AG04450 (cell line): ENCODE measurements at regions not wholly inside any gene's neighbourhood (a gene's known extent, or its start where the extent isn't known, plus 50 kb on each side); places are given as distances from the start of the nearest gene placed in this dataset.

Experiments used
- CTCF ChIA-PET: fragments of 300-600, 350-600 bp; formaldehyde crosslinking; extraction: SDS; loops from one replicate; lab custom pipeline; 2022; ENCODE audit warnings: antibody characterized with exemption, inconsistent platforms; lab: Charles Lee
- POLR2A ChIA-PET: fragments of 350-600 bp; formaldehyde crosslinking; extraction: SDS; loops from one replicate; lab custom pipeline; 2021; ENCODE audit warnings: antibody characterized with exemption, inconsistent platforms; lab: Yijun Ruan, JAX
- DNase-seq: peaks from one replicate; pipeline ENCODE4 v3.0.0-alpha.2; 2011; ENCODE audit warnings: low read depth, low spot score
- H3K27ac ChIP-seq: one replicate; pipeline ENCODE4 v1.5.1; 2012; ENCODE audit warnings: low read depth, low read length, control low read depth
- H3K27me3 ChIP-seq: one replicate; pipeline ENCODE4 v1.6.0; 2012; ENCODE audit warnings: low read length; ENCODE audit not compliant: control insufficient read depth, insufficient read depth
- H3K4me3 ChIP-seq: 2 replicates; pipeline ENCODE4 v1.5.1; 2011; ENCODE audit warnings: mild to moderate bottlenecking, low read depth, low read length, control low read depth
- H3K9me3 ChIP-seq: 2 replicates; pipeline ENCODE4 v1.5.1; 2012; ENCODE audit warnings: low read length; ENCODE audit not compliant: control insufficient read depth, insufficient read depth
- CTCF ChIP-seq: IDR thresholded peaks from 2 replicates; pipeline ENCODE4 v1.5.1; 2011; ENCODE audit warnings: low read depth, low read length, control low read depth, inconsistent platforms

GRCh38 chr1:110783292-110783918 lies 89.5 kb upstream of the CD53 start:
- peak; percentile 13 for DNase-seq
- Histone ChIP-seq H3K27me3 (peaks cover 3% of the 10 kb centered on the region), H3K9me3 (no peaks in the 10 kb centered on the region), H3K4me3 (no peak overlapping the region), H3K27ac (no peak overlapping the region)
- ChIA-PET CTCF (interaction anchor here (0.6 to 4.5 kb wide), 17 partner anchors 9 to 550 kb away, joined by 3 to 44 read pairs (median 4); no protein-coding TSS in a partner anchor), POLR2A (no interaction called here)
- TF ChIP-seq CTCF: peak; percentile 98

DNA sequence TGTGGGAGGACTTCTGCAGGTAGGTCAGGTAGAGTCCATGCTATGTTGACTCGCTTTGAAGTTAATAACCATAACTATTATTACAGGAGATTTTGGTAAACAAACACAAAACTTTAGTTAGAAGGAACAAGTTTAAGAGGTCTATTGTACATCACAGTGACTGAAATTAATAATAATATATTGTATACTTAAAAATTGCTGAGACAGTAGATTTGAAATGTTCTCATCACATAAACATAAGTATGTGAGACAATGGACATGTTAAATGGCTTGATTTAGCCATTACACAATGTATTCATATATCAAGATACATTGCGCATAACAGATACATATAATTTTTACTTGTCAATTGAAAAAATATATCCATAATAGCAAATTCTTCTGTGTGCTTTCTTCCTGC lies 91.4 kb upstream of the CD53 start:
- no peak overlapping the region for H3K4me3 ChIP-seq
- ChIA-PET CTCF (interaction anchor here (0.6 to 4.5 kb wide), 9 partner anchors 9 to 269 kb away, joined by 3 to 44 read pairs (median 4); no protein-coding TSS in a partner anchor), POLR2A (no interaction called here)
- H3K9me3 ChIP-seq: no peaks in the 10 kb centered on the region
- TF ChIP-seq CTCF: no peak
- peaks cover 3% of the 10 kb centered on the region for H3K27me3 ChIP-seq
- no peak overlapping the region for H3K27ac ChIP-seq
- no peak for DNase-seq

DNA sequence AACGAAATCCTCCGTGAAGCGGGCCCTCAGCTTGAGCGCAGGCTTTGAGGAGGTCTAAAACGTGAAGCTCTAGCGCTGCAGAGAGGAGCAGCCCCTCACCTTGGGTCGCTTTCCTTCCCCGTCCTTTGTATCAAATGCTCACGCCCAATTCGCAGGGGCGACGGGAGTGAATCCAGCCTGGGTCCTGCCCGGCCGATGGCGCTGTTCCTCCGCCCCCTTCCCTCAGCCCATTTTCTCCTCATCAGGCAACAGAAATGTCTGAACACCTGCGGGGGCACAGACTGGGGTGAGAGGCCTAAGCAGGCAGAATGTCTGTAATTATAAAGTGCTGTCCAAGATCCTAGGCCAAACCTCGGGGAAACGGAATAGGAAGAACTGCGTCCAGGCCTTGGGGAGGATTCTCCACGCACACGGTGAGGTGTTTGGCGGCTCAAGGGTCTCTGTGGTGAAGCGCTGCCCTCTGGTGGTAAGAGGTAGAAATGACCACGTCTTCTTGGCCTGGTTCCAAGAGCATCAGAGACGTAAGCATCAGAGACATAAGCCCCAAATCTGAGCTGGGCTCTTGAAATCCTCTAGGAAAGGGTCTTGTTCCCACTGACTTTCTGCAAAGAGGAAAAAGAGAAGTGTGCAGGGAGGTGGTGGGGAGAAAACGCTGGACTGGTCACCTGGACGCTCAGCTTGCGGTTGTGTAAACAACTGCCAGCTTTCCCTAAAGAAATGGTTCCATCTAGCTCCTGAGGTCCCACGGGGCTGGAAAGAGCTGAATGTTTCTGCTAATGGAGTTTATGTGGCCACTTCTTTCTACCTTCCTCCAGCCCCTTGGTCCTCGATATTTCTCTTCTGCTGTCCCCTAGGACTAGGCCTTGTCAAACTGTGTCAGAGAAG lies 92.1 kb upstream of the CD53 start:
- peak; percentile 20 for DNase-seq

DNA sequence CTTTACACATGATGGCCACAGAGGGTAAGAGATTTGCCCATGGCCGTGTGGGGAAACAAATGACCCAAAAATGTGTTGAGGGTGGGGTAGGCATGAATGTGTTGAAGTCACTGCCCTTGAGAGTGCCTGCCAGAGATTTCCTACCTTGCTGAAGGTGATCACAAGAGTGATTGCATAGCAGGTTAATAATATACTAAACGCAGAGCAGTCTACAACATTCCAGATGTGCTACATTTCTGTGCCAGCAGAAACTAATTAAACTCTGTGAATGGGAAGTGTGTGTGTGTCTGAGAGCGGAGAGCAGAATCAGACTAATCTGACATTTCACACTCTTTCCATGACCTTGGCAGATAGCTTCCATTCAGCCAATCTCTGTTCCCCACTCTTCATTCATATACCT lies 93.3 kb upstream of the CD53 start:
- DNase-seq: no peak
- Histone ChIP-seq H3K4me3 (no peak overlapping the region), H3K9me3 (no peaks in the 10 kb centered on the region), H3K27me3 (peaks cover 3% of the 10 kb centered on the region), H3K27ac (no peak overlapping the region)
- ChIA-PET POLR2A (no interaction called here), CTCF (interaction anchor here (0.9 to 4.5 kb wide), 3 partner anchors 15 to 149 kb away, joined by 4 to 44 read pairs (median 4); no protein-coding TSS in a partner anchor)
- TF ChIP-seq CTCF: no peak

More for the DNA sequence above, 92.1 kb upstream of the CD53 start:
- TF ChIP-seq CTCF: peak; percentile 71
- H3K9me3 ChIP-seq: no peaks in the 10 kb centered on the region
- H3K27me3 ChIP-seq: peaks cover 3% of the 10 kb centered on the region
- no peak overlapping the region for H3K4me3 ChIP-seq
- CTCF ChIA-PET: interaction anchor here (0.6 to 4.5 kb wide), 6 partner anchors 10 to 269 kb away, joined by 3 to 44 read pairs (median 4); no protein-coding TSS in a partner anchor
- POLR2A ChIA-PET: no interaction called here
- H3K27ac ChIP-seq: no peak overlapping the region
